HCT116 (cell line): ENCODE measurements at regions not wholly inside any gene's neighbourhood (a gene's known extent, or its start where the extent isn't known, plus 50 kb on each side); places are given as distances from the start of the nearest gene placed in this dataset.

ENCODE experiments used
- ATAC-seq: fragments of 200-7000 bp; cut with Tn5 transposase; 2 replicates; pipeline ENCODE4 v1.9.1; 2020; ENCODE audit warnings: mild to moderate bottlenecking, moderate library complexity
- BruUV-seq: library from RNA; stranded (reverse); fragments of 400-500 nt; replicated peaks from 2 replicates; lab custom pipeline; 2021; lab: Mats Ljungman, UMichigan
- CTCF ChIA-PET: fragments of 300-600 bp; sonication (Branson Sonifier 250); formaldehyde crosslinking; loops from one replicate; lab custom pipeline; 2021; ENCODE audit warnings: antibody characterized with exemption; lab: Charles Lee
- POLR2A ChIA-PET: fragments of 300-600, 350-600 bp; sonication (Branson Sonifier 250); formaldehyde crosslinking; loops from one replicate; lab custom pipeline; 2021; ENCODE audit warnings: antibody characterized with exemption; lab: Charles Lee
- RAD21 ChIA-PET, 2 experiments: fragments of 300-600 bp; sonication (Branson Sonifier 250); formaldehyde crosslinking; loops; one replicate each; lab custom pipeline; 2023; ENCODE audit warnings: low total read pairs in 2 of 2; ENCODE audit not compliant: uncharacterized antibody in 2 of 2, unreplicated experiment in 2 of 2, low non-redundant PET in 1 of 2; lab: Charles Lee
- DNase-seq: peaks from one replicate; pipeline ENCODE4 v3.0.0-alpha.2; 2010; ENCODE audit warnings: low read depth, low spot score
- H2AFZ ChIP-seq: fragments of 200-600 bp; shearing (Covaris generic), sonication (generic); 2 replicates; pipeline ENCODE4 v1.6.1; 2017; ENCODE audit warnings: low read depth, mixed run types, mixed read lengths, antibody characterized with exemption, low read length; ENCODE audit not compliant: poor library complexity, severe bottlenecking
- H3K27ac ChIP-seq: 2 replicates; pipeline ENCODE4 v1.5.1; 2012; ENCODE audit warnings: low read depth, low read length
- H3K27me3 ChIP-seq: fragments of 200-600 bp; sonication (generic); 2 replicates; pipeline ENCODE4 v1.6.1; 2016; ENCODE audit warnings: mixed run types, low read length, mixed read lengths; ENCODE audit not compliant: insufficient read depth
- H3K36me3 ChIP-seq, 2 experiments: fragments of 200-500 bp in 1 of 2; fragments of 200-600 bp in 1 of 2; sonication (Bioruptor generic) in 1 of 2; sonication (generic) in 1 of 2; 2 replicates each; pipeline versions ENCODE4 v1.5.1 to v1.6.1; 2014 to 2016; ENCODE audit warnings: low read length in 2 of 2, inconsistent platforms in 1 of 2, mixed read lengths in 1 of 2, mixed run types in 1 of 2; ENCODE audit not compliant: insufficient read depth in 2 of 2, control insufficient read depth in 1 of 2
- H3K4me1 ChIP-seq, 2 experiments: fragments of 200-600 bp in 1 of 2; sonication (generic) in 1 of 2; 2 replicates each; pipeline versions ENCODE4 v1.5.1 to v1.6.1; 2012 to 2017; ENCODE audit warnings: low read length in 2 of 2, inconsistent platforms in 1 of 2, mild to moderate bottlenecking in 1 of 2, mixed read lengths in 1 of 2, mixed run types in 1 of 2, moderate library complexity in 1 of 2; ENCODE audit not compliant: insufficient read depth in 2 of 2, control insufficient read depth in 1 of 2
- H3K4me2 ChIP-seq: fragments of 200-600 bp; sonication (generic); 2 replicates; pipeline ENCODE4 v1.6.1; 2017; ENCODE audit warnings: mixed run types, low read length, mixed read lengths
- H3K4me3 ChIP-seq, 2 experiments: fragments of 200-600 bp in 1 of 2; sonication (generic) in 1 of 2; replicated peaks in 1 of 2; 2 replicates each; pipeline ENCODE4 v1.5.1; 2011 to 2016; ENCODE audit warnings: low read length in 2 of 2, control low read depth in 1 of 2, low read depth in 1 of 2, mild to moderate bottlenecking in 1 of 2, mixed read lengths in 1 of 2, mixed run types in 1 of 2
- H3K79me2 ChIP-seq: fragments of 200-600 bp; sonication (generic); 2 replicates; pipeline ENCODE4 v1.6.1; 2017; ENCODE audit warnings: mild to moderate bottlenecking, mixed run types, low read length, moderate library complexity, mixed read lengths; ENCODE audit not compliant: insufficient read depth
- H3K9ac ChIP-seq: fragments of 200-600 bp; sonication (generic); 2 replicates; pipeline ENCODE4 v1.6.1; 2016; ENCODE audit warnings: low read length, mixed read lengths
- H3K9me2 ChIP-seq: fragments of 200-600 bp; sonication (generic), shearing (Covaris generic); 2 replicates; pipeline ENCODE4 v1.6.1; 2017; ENCODE audit warnings: mixed run types, mild to moderate bottlenecking, moderate library complexity; ENCODE audit not compliant: insufficient read depth
- H3K9me3 ChIP-seq, 2 experiments: fragments of 200-500 bp in 1 of 2; fragments of 200-600 bp in 1 of 2; sonication (Bioruptor generic) in 1 of 2; sonication (generic) in 1 of 2; 2 replicates each; pipeline ENCODE4 v1.6.1; 2014 to 2017; ENCODE audit warnings: low read length in 2 of 2, mixed read lengths in 2 of 2, inconsistent platforms in 1 of 2, low read depth in 1 of 2, mild to moderate bottlenecking in 1 of 2, mixed run types in 1 of 2, moderate library complexity in 1 of 2; ENCODE audit not compliant: control insufficient read depth in 1 of 2, insufficient read depth in 1 of 2
- H4K20me1 ChIP-seq: fragments of 200-600 bp; sonication (generic), shearing (Covaris generic); 2 replicates; pipeline ENCODE4 v1.6.1; 2017; ENCODE audit warnings: mixed run types, mild to moderate bottlenecking, moderate library complexity; ENCODE audit not compliant: insufficient read depth
- CBX3 ChIP-seq: IDR thresholded peaks from 2 replicates; pipeline ENCODE4 v1.6.1; 2012; ENCODE audit warnings: low read depth
- CEBPB ChIP-seq: IDR thresholded peaks from 2 replicates; pipeline ENCODE4 v1.6.1; 2012; ENCODE audit warnings: low read depth
- CTCF ChIP-seq, 3 experiments: fragments of 200-600 bp in 1 of 3; sonication (generic) in 1 of 3; IDR thresholded peaks in 2 of 3; conservative IDR thresholded peaks in 1 of 3; 2 replicates each; pipeline ENCODE4 v1.5.1; 2012 to 2017; ENCODE audit warnings: low read depth in 2 of 3, low read length in 2 of 3, antibody characterized with exemption in 1 of 3, borderline replicate concordance in 1 of 3, control low read depth in 1 of 3, mild to moderate bottlenecking in 1 of 3, mixed read lengths in 1 of 3, mixed run types in 1 of 3, moderate library complexity in 1 of 3; ENCODE audit not compliant: insufficient read depth in 1 of 3
- EGR1 ChIP-seq: IDR thresholded peaks from 2 replicates; pipeline ENCODE4 v1.6.1; 2012; ENCODE audit warnings: low read depth
- ELF1 ChIP-seq: IDR thresholded peaks from 2 replicates; pipeline ENCODE4 v1.6.1; 2012; ENCODE audit warnings: low read depth, borderline replicate concordance
- EZH2 ChIP-seq: fragments of 200-600 bp; sonication (generic); IDR thresholded peaks from 2 replicates; pipeline ENCODE4 v1.6.1; 2017; ENCODE audit warnings: antibody characterized with exemption, mixed run types
- EZH2phosphoT487 ChIP-seq: fragments of 200-600 bp; IDR thresholded peaks from 2 replicates; pipeline ENCODE4 v1.6.1; 2018; ENCODE audit warnings: antibody characterized with exemption, borderline replicate concordance
- FOSL1 ChIP-seq: IDR thresholded peaks from 2 replicates; pipeline ENCODE4 v1.6.1; 2012; ENCODE audit warnings: low read depth
- RAD21 ChIP-seq: IDR thresholded peaks from 2 replicates; pipeline ENCODE4 v1.6.1; 2012; ENCODE audit warnings: low read depth, mild to moderate bottlenecking
- SIN3A ChIP-seq: IDR thresholded peaks from 2 replicates; pipeline ENCODE4 v1.6.1; 2012; ENCODE audit warnings: low read depth
- SP1 ChIP-seq: IDR thresholded peaks from 2 replicates; pipeline ENCODE4 v1.6.1; 2012; ENCODE audit warnings: low read depth
- TCF7L2 ChIP-seq: IDR thresholded peaks from 2 replicates; pipeline ENCODE4 v1.7.0; 2011; ENCODE audit warnings: borderline replicate concordance, inconsistent platforms; ENCODE audit not compliant: insufficient read depth, insufficient read length; ENCODE audit errors: extremely low read depth
- YY1 ChIP-seq: IDR thresholded peaks from 2 replicates; pipeline ENCODE4 v1.6.1; 2011; ENCODE audit warnings: low read length, low read depth, moderate library complexity, mild to moderate bottlenecking; ENCODE audit not compliant: insufficient replicate concordance; ENCODE audit errors: extremely low read depth
- ZBTB33 ChIP-seq: IDR thresholded peaks from 2 replicates; pipeline ENCODE4 v1.6.1; 2011; ENCODE audit warnings: mild to moderate bottlenecking, low read length, moderate library complexity; ENCODE audit not compliant: insufficient replicate concordance; ENCODE audit errors: extremely low read depth
- intact Hi-C: fragments of 100-400 bp; cut with micrococcal nuclease; formaldehyde crosslinking; loops from 2 replicates; pipeline ENCODE4 v1.10.0; 2022

- Histone ChIP-seq H3K9me3 (no peaks in the 10 kb centered on the region), H4K20me1 (no peaks in the 10 kb centered on the region), H3K27me3 (no peaks in the 10 kb centered on the region; the same call in 1 of the 2 replicates), H3K4me2 (no peak overlapping the region), H2AFZ (no peak overlapping the region), H3K36me3 (no peaks in the 10 kb centered on the region), H3K4me3 (no peak overlapping the region), H3K9ac (no peak overlapping the region)
- intact Hi-C loops: loop anchor here (10.0 kb wide), 2 partner anchors 279 to 549 kb away; no protein-coding TSS in a partner anchor
- POLR2A ChIA-PET: interaction anchor here (0.7 kb wide), 1 partner anchor 126 kb away, joined by 3 read pairs; no protein-coding TSS in a partner anchor
- ATAC-seq: no peak
- DNase-seq: no peak
- no peak for TF ChIP-seq CEBPB
- TF ChIP-seq ELF1: no peak
- no peak for TF ChIP-seq EZH2
- TF ChIP-seq EZH2phosphoT487: no peak
- TF ChIP-seq TCF7L2: no peak
- TF ChIP-seq CTCF (IDR thresholded peaks at IDR 0.05 in 2 of 3, conservative IDR thresholded peaks at IDR 0.05 in 1 of 3; ENCODE audit: borderline replicate concordance in 1 of 3, insufficient read depth in 1 of 3, low read depth in 2 of 3, low read length in 2 of 3): no peak
- no peak for TF ChIP-seq RAD21
- no peak for TF ChIP-seq CBX3
- TF ChIP-seq ZBTB33: no peak
- TF ChIP-seq FOSL1: no peak
- TF ChIP-seq SIN3A: no peak
- TF ChIP-seq SP1: no peak
- TF ChIP-seq EGR1: no peak
- TF ChIP-seq YY1: no peak
- TF ChIP-seq, all 23 proteins: peak for 0
- Histone ChIP-seq H3K4me1 (no peaks in the 10 kb centered on the region), H3K27ac (no peak overlapping the region), H3K9me2 (no peaks in the 10 kb centered on the region), H3K79me2 (no peaks in the 10 kb centered on the region)
- CTCF ChIA-PET: no interaction called here
- no TSS peak for BruUV-seq
- RAD21 ChIA-PET: no interaction called here
Observed at GRCh38 chr9:88725300-88726019, 190.5 kb downstream of the NXNL2 start.
